PC-3 (cell line): ENCODE measurements at regions not wholly inside any gene's neighbourhood (a gene's known extent, or its start where the extent isn't known, plus 50 kb on each side); places are given as distances from the start of the nearest gene placed in this dataset.
"Not testable (repeated sequence)": the region's sequence is repeated elsewhere in the genome, so short reads cannot be mapped to it uniquely, and the experiment has no call there.

Experiments
- CTCF ChIP-seq: fragments of 300-600 bp; sonication (generic); conservative IDR thresholded peaks from 2 replicates; pipeline ENCODE4 v1.5.1; 2017; ENCODE audit warnings: antibody characterized with exemption, low read depth, mild to moderate bottlenecking, low read length
- EZH2 ChIP-seq: fragments of 300-600 bp; sonication (generic); IDR thresholded peaks from one replicate; pipeline ENCODE4 v1.6.1; 2017; ENCODE audit warnings: antibody characterized with exemption, mild to moderate bottlenecking, low read length; ENCODE audit not compliant: unreplicated experiment
- EZH2phosphoT487 ChIP-seq: fragments of 300-600 bp; sonication (generic); IDR thresholded peaks from 2 replicates; pipeline ENCODE4 v1.6.1; 2018; ENCODE audit warnings: mild to moderate bottlenecking, antibody characterized with exemption, low read length, borderline replicate concordance

- TF ChIP-seq CTCF, EZH2phosphoT487, EZH2: not testable (repeated sequence)
These were observed 65.6 kb upstream of the CLEC6A start for GRCh38 chr12:8390001-8390777.
